ENCODE measurements at regions not wholly inside any gene's neighbourhood (a gene's known extent, or its start where the extent isn't known, plus 50 kb on each side); places are given as distances from the start of the nearest gene placed in this dataset.

DNA sequence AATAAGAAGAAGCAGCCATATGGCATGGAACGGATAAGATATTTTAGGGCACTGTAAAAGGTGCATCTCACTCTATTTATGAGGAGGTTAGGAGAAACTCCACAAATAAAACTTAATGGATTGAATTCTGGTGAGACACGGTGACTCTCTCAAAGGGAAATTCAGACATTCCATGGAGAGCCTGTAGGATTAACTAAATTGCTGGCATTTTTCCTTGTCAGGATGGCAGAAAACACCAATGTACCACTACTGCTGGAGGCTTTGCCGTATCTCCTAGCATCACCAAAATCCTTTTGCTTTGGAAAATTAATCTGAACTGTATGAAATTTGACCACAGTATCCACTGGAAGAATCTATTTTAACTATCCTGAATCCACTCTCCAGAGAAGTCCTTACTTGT lies 79.3 kb downstream of the RBM43 start:
- TF ChIP-seq, protein P1, sequence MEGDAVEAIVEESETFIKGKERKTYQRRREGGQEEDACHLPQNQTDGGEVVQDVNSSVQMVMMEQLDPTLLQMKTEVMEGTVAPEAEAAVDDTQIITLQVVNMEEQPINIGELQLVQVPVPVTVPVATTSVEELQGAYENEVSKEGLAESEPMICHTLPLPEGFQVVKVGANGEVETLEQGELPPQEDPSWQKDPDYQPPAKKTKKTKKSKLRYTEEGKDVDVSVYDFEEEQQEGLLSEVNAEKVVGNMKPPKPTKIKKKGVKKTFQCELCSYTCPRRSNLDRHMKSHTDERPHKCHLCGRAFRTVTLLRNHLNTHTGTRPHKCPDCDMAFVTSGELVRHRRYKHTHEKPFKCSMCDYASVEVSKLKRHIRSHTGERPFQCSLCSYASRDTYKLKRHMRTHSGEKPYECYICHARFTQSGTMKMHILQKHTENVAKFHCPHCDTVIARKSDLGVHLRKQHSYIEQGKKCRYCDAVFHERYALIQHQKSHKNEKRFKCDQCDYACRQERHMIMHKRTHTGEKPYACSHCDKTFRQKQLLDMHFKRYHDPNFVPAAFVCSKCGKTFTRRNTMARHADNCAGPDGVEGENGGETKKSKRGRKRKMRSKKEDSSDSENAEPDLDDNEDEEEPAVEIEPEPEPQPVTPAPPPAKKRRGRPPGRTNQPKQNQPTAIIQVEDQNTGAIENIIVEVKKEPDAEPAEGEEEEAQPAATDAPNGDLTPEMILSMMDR (IDR thresholded peaks at IDR 0.05), result no peak
- TF ChIP-seq, protein P2, sequence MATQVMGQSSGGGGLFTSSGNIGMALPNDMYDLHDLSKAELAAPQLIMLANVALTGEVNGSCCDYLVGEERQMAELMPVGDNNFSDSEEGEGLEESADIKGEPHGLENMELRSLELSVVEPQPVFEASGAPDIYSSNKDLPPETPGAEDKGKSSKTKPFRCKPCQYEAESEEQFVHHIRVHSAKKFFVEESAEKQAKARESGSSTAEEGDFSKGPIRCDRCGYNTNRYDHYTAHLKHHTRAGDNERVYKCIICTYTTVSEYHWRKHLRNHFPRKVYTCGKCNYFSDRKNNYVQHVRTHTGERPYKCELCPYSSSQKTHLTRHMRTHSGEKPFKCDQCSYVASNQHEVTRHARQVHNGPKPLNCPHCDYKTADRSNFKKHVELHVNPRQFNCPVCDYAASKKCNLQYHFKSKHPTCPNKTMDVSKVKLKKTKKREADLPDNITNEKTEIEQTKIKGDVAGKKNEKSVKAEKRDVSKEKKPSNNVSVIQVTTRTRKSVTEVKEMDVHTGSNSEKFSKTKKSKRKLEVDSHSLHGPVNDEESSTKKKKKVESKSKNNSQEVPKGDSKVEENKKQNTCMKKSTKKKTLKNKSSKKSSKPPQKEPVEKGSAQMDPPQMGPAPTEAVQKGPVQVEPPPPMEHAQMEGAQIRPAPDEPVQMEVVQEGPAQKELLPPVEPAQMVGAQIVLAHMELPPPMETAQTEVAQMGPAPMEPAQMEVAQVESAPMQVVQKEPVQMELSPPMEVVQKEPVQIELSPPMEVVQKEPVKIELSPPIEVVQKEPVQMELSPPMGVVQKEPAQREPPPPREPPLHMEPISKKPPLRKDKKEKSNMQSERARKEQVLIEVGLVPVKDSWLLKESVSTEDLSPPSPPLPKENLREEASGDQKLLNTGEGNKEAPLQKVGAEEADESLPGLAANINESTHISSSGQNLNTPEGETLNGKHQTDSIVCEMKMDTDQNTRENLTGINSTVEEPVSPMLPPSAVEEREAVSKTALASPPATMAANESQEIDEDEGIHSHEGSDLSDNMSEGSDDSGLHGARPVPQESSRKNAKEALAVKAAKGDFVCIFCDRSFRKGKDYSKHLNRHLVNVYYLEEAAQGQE (IDR thresholded peaks at IDR 0.05; ENCODE audit: insufficient read depth in 1 of 2, low read depth in 2 of 2, low read length in 1 of 2), result no peak
- TF ChIP-seq POLR2AphosphoS5 (IDR thresholded peaks at IDR 0.05; ENCODE audit: low read depth, low read length) (no peak), SIN3A (IDR thresholded peaks at IDR 0.05; ENCODE audit: borderline replicate concordance, insufficient read depth, low read depth, low read length) (no peak), TCF7L2 (IDR thresholded peaks at IDR 0.05; ENCODE audit: low read depth, low read length) (no peak)
